ENCODE measurements at regions not wholly inside any gene's neighbourhood (a gene's known extent, or its start where the extent isn't known, plus 50 kb on each side); places are given as distances from the start of the nearest gene placed in this dataset.
A peak's percentile ranks its signal among the peaks of the same experiment; 100 is the strongest.

- DNase-seq = no peak
These were observed 127.8 kb upstream of the RFLNA start for GRCh38 chr12:124167141-124167540.

GRCh38 chr12:124168016-124168786 lies 126.7 kb upstream of the RFLNA start:
- DNase-seq = no peak

GRCh38 chr12:124169577-124170284 lies 125.2 kb upstream of the RFLNA start:
- DNase-seq = no peak

- DNase-seq = no peak
These were observed 124.1 kb upstream of the RFLNA start for GRCh38 chr12:124170760-124171159.

- DNase-seq = peak; percentile 65
These were observed 123.5 kb upstream of the RFLNA start for GRCh38 chr12:124171231-124171979.

GRCh38 chr12:124172636-124173035 lies 122.3 kb upstream of the RFLNA start:
- DNase-seq = no peak

- no peak for DNase-seq
These were observed 121.2 kb upstream of the RFLNA start for GRCh38 chr12:124173692-124174091.

- DNase-seq = no peak
These were observed 120.2 kb upstream of the RFLNA start for GRCh38 chr12:124174451-124175348.

GRCh38 chr12:124175704-124176103 lies 119.2 kb upstream of the RFLNA start:
- no peak for DNase-seq

- DNase-seq = no peak
These were observed 117.5 kb upstream of the RFLNA start for GRCh38 chr12:124177276-124177950.

- no peak for DNase-seq
These were observed 117.0 kb upstream of the RFLNA start for GRCh38 chr12:124177951-124178316.

- DNase-seq = no peak
These were observed 114.8 kb upstream of the RFLNA start for GRCh38 chr12:124179936-124180607.

- DNase-seq = no peak
These were observed 111.7 kb upstream of the RFLNA start for GRCh38 chr12:124183172-124183571.

- DNase-seq = no peak
These were observed 110.4 kb upstream of the RFLNA start for GRCh38 chr12:124184456-124184855.

- DNase-seq = no peak
These were observed 108.8 kb upstream of the RFLNA start for GRCh38 chr12:124185971-124186686.

- no peak for DNase-seq
These were observed 106.8 kb upstream of the RFLNA start for GRCh38 chr12:124188084-124188483.

- DNase-seq = no peak
These were observed 106.1 kb upstream of the RFLNA start for GRCh38 chr12:124188561-124189405.

GRCh38 chr12:124190312-124191023 lies 104.4 kb upstream of the RFLNA start:
- DNase-seq = no peak

GRCh38 chr12:124191024-124191359 lies 103.9 kb upstream of the RFLNA start:
- DNase-seq = no peak
